ENCODE measurements at regions not wholly inside any gene's neighbourhood (a gene's known extent, or its start where the extent isn't known, plus 50 kb on each side); places are given as distances from the start of the nearest gene placed in this dataset.

- Histone ChIP-seq H3K9ac (ENCODE audit: low read length) (no peak overlapping the region), H3K9me3 (ENCODE audit: low read length) (no peaks in the 10 kb centered on the region), H3K4me2 (ENCODE audit: low read length) (no peak overlapping the region), H2AFZ (ENCODE audit: low read length) (no peak overlapping the region), H3K79me2 (ENCODE audit: low read length) (no peaks in the 10 kb centered on the region), H3F3A (ENCODE audit: low read length, unreplicated experiment) (no peaks in the 10 kb centered on the region), H3K36me3 (ENCODE audit: low read depth, low read length) (no peaks in the 10 kb centered on the region), H3K4me1 (ENCODE audit: insufficient read depth, low read length) (no peaks in the 10 kb centered on the region), H3K9me2 (replicated peaks; ENCODE audit: low read length) (no peaks in the 10 kb centered on the region), H4K20me1 (ENCODE audit: low read length) (no peaks in the 10 kb centered on the region), H3K27me3 (ENCODE audit: low read length) (peaks cover 72% of the 10 kb centered on the region), H3K27ac (ENCODE audit: low read length) (no peak overlapping the region), H3K4me3 (ENCODE audit: low read length) (no peak overlapping the region)
- ChIA-PET CTCF (no interaction called here), POLR2A (ENCODE audit: unreplicated experiment) (no interaction called here)
- intact Hi-C loops (cut with micrococcal nuclease): no loop called here
- TF ChIP-seq EZH2 (IDR thresholded peaks at IDR 0.05; ENCODE audit: low read length, unreplicated experiment) (no peak), EZH2phosphoT487 (IDR thresholded peaks at IDR 0.05; ENCODE audit: borderline replicate concordance, low read length) (no peak), CTCF (conservative IDR thresholded peaks at IDR 0.05; ENCODE audit: low read depth, low read length) (no peak)
- DNase-seq (no peak), ATAC-seq (no peak)
- no TSS peak for BruUV-seq (replicated peaks)
Observed at GRCh38 chr20:60085551-60086132, 127.4 kb downstream of the CDH26 start.

GRCh38 chr20:60086821-60087562 is 128.8 kb downstream of the CDH26 start:
- POLR2A ChIA-PET (ENCODE audit: unreplicated experiment): no interaction called here
- no peak overlapping the region for H3K9ac ChIP-seq (ENCODE audit: low read length)
- no peaks in the 10 kb centered on the region for H3F3A ChIP-seq (ENCODE audit: low read length, unreplicated experiment)
- H3K27me3 ChIP-seq (ENCODE audit: low read length): peaks cover 60% of the 10 kb centered on the region
- no peak overlapping the region for H3K4me2 ChIP-seq (ENCODE audit: low read length)
- intact Hi-C loops (cut with micrococcal nuclease): no loop called here
- no peaks in the 10 kb centered on the region for H3K9me2 ChIP-seq (replicated peaks; ENCODE audit: low read length)
- no peak for TF ChIP-seq EZH2 (IDR thresholded peaks at IDR 0.05; ENCODE audit: low read length, unreplicated experiment)
- peak; percentile 42; the same call in 1 of the 2 replicates for TF ChIP-seq EZH2phosphoT487 (IDR thresholded peaks at IDR 0.05; ENCODE audit: borderline replicate concordance, low read length)
- no TSS peak for BruUV-seq (replicated peaks)
- CTCF ChIA-PET: no interaction called here
- ATAC-seq (no peak), DNase-seq (no peak)
- no peaks in the 10 kb centered on the region for H4K20me1 ChIP-seq (ENCODE audit: low read length)
- H3K79me2 ChIP-seq (ENCODE audit: low read length): no peaks in the 10 kb centered on the region
- no peaks in the 10 kb centered on the region for H3K4me1 ChIP-seq (ENCODE audit: insufficient read depth, low read length)
- H3K9me3 ChIP-seq (ENCODE audit: low read length): no peaks in the 10 kb centered on the region
- H3K27ac ChIP-seq (ENCODE audit: low read length): no peak overlapping the region
- no peaks in the 10 kb centered on the region for H3K36me3 ChIP-seq (ENCODE audit: low read depth, low read length)
- H3K4me3 ChIP-seq (ENCODE audit: low read length): no peak overlapping the region
- H2AFZ ChIP-seq (ENCODE audit: low read length): no peak overlapping the region

GRCh38 chr20:60087563-60088105 is 129.4 kb downstream of the CDH26 start:
- no TSS peak for BruUV-seq (replicated peaks)
- H3K27me3 ChIP-seq (ENCODE audit: low read length): peaks cover 59% of the 10 kb centered on the region
- ATAC-seq (no peak), DNase-seq (no peak)
- POLR2A ChIA-PET (ENCODE audit: unreplicated experiment): no interaction called here
- no peaks in the 10 kb centered on the region for H3F3A ChIP-seq (ENCODE audit: low read length, unreplicated experiment)
- H3K4me1 ChIP-seq (ENCODE audit: insufficient read depth, low read length): no peaks in the 10 kb centered on the region
- intact Hi-C loops (cut with micrococcal nuclease): no loop called here
- TF ChIP-seq CTCF (conservative IDR thresholded peaks at IDR 0.05; ENCODE audit: low read depth, low read length) (no peak), EZH2 (IDR thresholded peaks at IDR 0.05; ENCODE audit: low read length, unreplicated experiment) (peak; percentile 93)
- H3K27ac ChIP-seq (ENCODE audit: low read length): no peak overlapping the region
- H2AFZ ChIP-seq (ENCODE audit: low read length): no peak overlapping the region
- no peaks in the 10 kb centered on the region for H4K20me1 ChIP-seq (ENCODE audit: low read length)
- H3K36me3 ChIP-seq (ENCODE audit: low read depth, low read length): no peaks in the 10 kb centered on the region
- 0 out of 2 replicates have a peak, but pooled peaks cover 3% of the 10 kb centered on the region for H3K9me3 ChIP-seq (ENCODE audit: low read length)
- no peaks in the 10 kb centered on the region for H3K79me2 ChIP-seq (ENCODE audit: low read length)
- CTCF ChIA-PET: no interaction called here
- no peak overlapping the region for H3K4me2 ChIP-seq (ENCODE audit: low read length)
- no peak overlapping the region for H3K4me3 ChIP-seq (ENCODE audit: low read length)
- H3K9me2 ChIP-seq (replicated peaks; ENCODE audit: low read length): no peaks in the 10 kb centered on the region
- no peak overlapping the region for H3K9ac ChIP-seq (ENCODE audit: low read length)
